IMR-90 (cell line): ENCODE measurements at regions not wholly inside any gene's neighbourhood (a gene's known extent, or its start where the extent isn't known, plus 50 kb on each side); places are given as distances from the start of the nearest gene placed in this dataset.

Source experiments
- ATAC-seq: fragments of 200-7000 bp; cut with Tn5 transposase; 2 replicates; pipeline ENCODE4 v1.9.1; 2020; ENCODE audit warnings: low read depth, mild to moderate bottlenecking, moderate library complexity
- BruUV-seq: library from RNA; stranded (reverse); fragments of 400-500 nt; replicated peaks from 2 replicates; lab custom pipeline; 2021; lab: Mats Ljungman, UMichigan
- CTCF ChIA-PET: fragments of 300-600 bp; formaldehyde crosslinking; extraction: SDS; loops from one replicate; lab custom pipeline; 2021; ENCODE audit warnings: antibody characterized with exemption; lab: Yijun Ruan, JAX
- POLR2A ChIA-PET: fragments of 300-600 bp; sonication (Branson Sonifier 250); formaldehyde crosslinking; loops from one replicate; lab custom pipeline; 2022; ENCODE audit warnings: antibody characterized with exemption; ENCODE audit not compliant: unreplicated experiment; lab: Charles Lee
- DNase-seq: peaks from one replicate; pipeline ENCODE4 v3.0.0; 2013
- H2AFZ ChIP-seq: replicated peaks from 2 replicates; pipeline ENCODE3; 2013; ENCODE audit warnings: low read length, mild to moderate bottlenecking; ENCODE audit not compliant: poor library complexity
- H2AK5ac ChIP-seq: 2 replicates; pipeline ENCODE4 v1.6.1; 2013; ENCODE audit warnings: low read depth, low read length, inconsistent platforms
- H2AK9ac ChIP-seq: replicated peaks from 2 replicates; pipeline ENCODE3; 2013; ENCODE audit warnings: mild to moderate bottlenecking, low read depth, low read length, moderate library complexity; ENCODE audit not compliant: poor library complexity
- H2BK120ac ChIP-seq: 2 replicates; pipeline ENCODE4 v1.6.1; 2013; ENCODE audit warnings: low read depth, low read length, inconsistent platforms
- H2BK15ac ChIP-seq: 3 replicates; pipeline ENCODE4 v1.6.1; 2013; ENCODE audit warnings: low read depth, low read length, inconsistent platforms
- H2BK20ac ChIP-seq: 2 replicates; pipeline ENCODE4 v1.6.1; 2013; ENCODE audit warnings: low read depth, mild to moderate bottlenecking, inconsistent platforms, low read length, moderate library complexity
- H2BK5ac ChIP-seq: 2 replicates; pipeline ENCODE4 v1.6.1; 2013; ENCODE audit warnings: mild to moderate bottlenecking, low read depth, low read length, inconsistent platforms; ENCODE audit not compliant: poor library complexity, severe bottlenecking
- H3K14ac ChIP-seq: replicated peaks from 2 replicates; pipeline ENCODE4 v1.6.1; 2013; ENCODE audit warnings: low read depth, low read length, inconsistent platforms
- H3K18ac ChIP-seq: 2 replicates; pipeline ENCODE4 v1.6.1; 2013; ENCODE audit warnings: low read depth, low read length, control low read depth
- H3K23ac ChIP-seq: 2 replicates; pipeline ENCODE4 v1.6.1; 2013; ENCODE audit warnings: low read depth, low read length, inconsistent platforms
- H3K27ac ChIP-seq: 2 replicates; pipeline ENCODE4 v1.5.1; 2013; ENCODE audit warnings: mild to moderate bottlenecking, control low read depth, low read length; ENCODE audit not compliant: insufficient read depth
- H3K27me3 ChIP-seq: 2 replicates; pipeline ENCODE4 v1.6.1; 2013; ENCODE audit warnings: low read length; ENCODE audit not compliant: control insufficient read depth, insufficient read depth
- H3K36me3 ChIP-seq: 2 replicates; pipeline ENCODE4 v1.6.1; 2013; ENCODE audit warnings: low read length, mixed read lengths; ENCODE audit not compliant: control insufficient read depth, insufficient read depth
- H3K4ac ChIP-seq: 2 replicates; pipeline ENCODE4 v1.6.1; 2013; ENCODE audit warnings: low read depth, low read length, inconsistent platforms
- H3K4me1 ChIP-seq: 2 replicates; pipeline ENCODE4 v1.6.1; 2013; ENCODE audit warnings: low read length, mixed read lengths; ENCODE audit not compliant: control insufficient read depth, insufficient read depth
- H3K4me2 ChIP-seq: 2 replicates; pipeline ENCODE4 v1.6.1; 2013; ENCODE audit warnings: low read depth, mild to moderate bottlenecking, control low read depth, low read length, moderate library complexity
- H3K4me3 ChIP-seq: 2 replicates; pipeline ENCODE4 v1.5.1; 2013; ENCODE audit warnings: low read depth, mild to moderate bottlenecking, control low read depth, low read length, moderate library complexity; ENCODE audit not compliant: insufficient read depth
- H3K56ac ChIP-seq: 2 replicates; pipeline ENCODE4 v1.6.1; 2013; ENCODE audit warnings: low read length, inconsistent platforms; ENCODE audit not compliant: insufficient read depth; ENCODE audit errors: extremely low read depth
- H3K79me1 ChIP-seq, 2 experiments: 2 replicates each; pipeline ENCODE4 v1.6.1; 2013; ENCODE audit warnings: low read length in 2 of 2, inconsistent platforms in 1 of 2, low read depth in 1 of 2
- H3K9ac ChIP-seq: 2 replicates; pipeline ENCODE4 v1.6.1; 2013; ENCODE audit warnings: low read depth, low read length, control low read depth
- H3K9me1 ChIP-seq: 2 replicates; pipeline ENCODE4 v1.6.1; 2013; ENCODE audit warnings: low read length, inconsistent platforms; ENCODE audit not compliant: insufficient read depth
- H3K9me3 ChIP-seq: 2 replicates; pipeline ENCODE4 v1.6.1; 2013; ENCODE audit warnings: low read length; ENCODE audit not compliant: control insufficient read depth, insufficient read depth
- H4K20me1 ChIP-seq: 2 replicates; pipeline ENCODE4 v1.6.1; 2013; ENCODE audit warnings: low read length, inconsistent platforms; ENCODE audit not compliant: insufficient read depth
- H4K5ac ChIP-seq: 2 replicates; pipeline ENCODE4 v1.6.1; 2013; ENCODE audit warnings: mild to moderate bottlenecking, low read depth, low read length, control low read depth
- H4K8ac ChIP-seq, 2 experiments: 2 replicates each; pipeline ENCODE4 v1.6.1; 2013; ENCODE audit warnings: low read depth in 2 of 2, low read length in 2 of 2, control low read depth in 1 of 2, inconsistent platforms in 1 of 2
- H4K91ac ChIP-seq: 2 replicates; pipeline ENCODE4 v1.6.1; 2013; ENCODE audit warnings: low read depth, low read length, inconsistent platforms; ENCODE audit not compliant: insufficient read depth
- CEBPB ChIP-seq: IDR thresholded peaks from 2 replicates; pipeline ENCODE4 v1.6.1; 2012; ENCODE audit warnings: low read depth, low read length, improper control_type of control experiment
- CHD1 ChIP-seq: IDR thresholded peaks from 2 replicates; pipeline ENCODE4 v1.6.1; 2012; ENCODE audit warnings: low read depth, low read length, improper control_type of control experiment
- MAFK ChIP-seq: IDR thresholded peaks from 2 replicates; pipeline ENCODE4 v1.6.1; 2012; ENCODE audit warnings: low read depth, low read length, improper control_type of control experiment
- MXI1 ChIP-seq: IDR thresholded peaks from 2 replicates; pipeline ENCODE4 v1.6.1; 2012; ENCODE audit warnings: low read depth, mild to moderate bottlenecking, low read length, moderate library complexity, borderline replicate concordance
- NFE2L2 ChIP-seq: fragments of 150-350 bp; IDR thresholded peaks from 2 replicates; pipeline ENCODE4 v1.6.1; 2016; ENCODE audit warnings: low read depth, mild to moderate bottlenecking, low read length
- RAD21 ChIP-seq: IDR thresholded peaks from 2 replicates; pipeline ENCODE4 v1.6.1; 2012; ENCODE audit warnings: low read length, improper control_type of control experiment
- RCOR1 ChIP-seq: IDR thresholded peaks from 2 replicates; pipeline ENCODE4 v1.6.1; 2012; ENCODE audit warnings: mild to moderate bottlenecking, low read length, improper control_type of control experiment; ENCODE audit not compliant: insufficient replicate concordance
- RFX5 ChIP-seq: IDR thresholded peaks from 2 replicates; pipeline ENCODE4 v1.8.0; 2012; ENCODE audit warnings: low read depth, mild to moderate bottlenecking, low read length, moderate library complexity
- SMC3 ChIP-seq: fragments of 150-350 bp; IDR thresholded peaks from 2 replicates; pipeline ENCODE4 v1.6.1; 2016; ENCODE audit warnings: low read depth, mild to moderate bottlenecking, antibody characterized with exemption, low read length, moderate library complexity
- WGBS, 2 experiments: methylation state at CpG; one replicate each; pipeline versions ENCODE4 v1.1.5 to v1.1.7; 2013; ENCODE audit warnings: missing lambda C conversion rate in 2 of 2; ENCODE audit not compliant: insufficient read length in 1 of 2; ENCODE audit errors: extremely low coverage in 2 of 2; 5-methylcytosine and 5-hydroxymethylcytosine counted together
- dilution Hi-C: fragments of 300-500 bp; cut with HindIII; formaldehyde crosslinking; loops from one replicate; pipeline ENCODE4 v1.14.3; 2018; ENCODE audit warnings: low sequenced_read_pairs; ENCODE audit not compliant: unreplicated experiment
- in situ Hi-C: fragments of 300-500 bp; cut with MboI; formaldehyde crosslinking; loops from 3 replicates; pipeline ENCODE4 v1.14.3; 2019; ENCODE audit warnings: low sequenced_read_pairs, inconsistent platforms, mixed read lengths
- intact Hi-C: fragments of 100-400 bp; cut with micrococcal nuclease; formaldehyde crosslinking; loops from 2 replicates; pipeline ENCODE4 v1.10.0; 2022
- TF ChIP-seq, protein P1 (sequence below): fragments of 150-350 bp; IDR thresholded peaks from 2 replicates; pipeline ENCODE4 v1.6.1; 2016; ENCODE audit warnings: low read depth, mild to moderate bottlenecking, low read length, moderate library complexity, borderline replicate concordance
- TF ChIP-seq, protein P2 (sequence below): conservative IDR thresholded peaks from 2 replicates; pipeline ENCODE4 v1.5.1; 2012; ENCODE audit warnings: mild to moderate bottlenecking, low read depth, low read length, improper control_type of control experiment

- no peak overlapping the region for H2AFZ ChIP-seq
- no peak overlapping the region for H3K4me3 ChIP-seq
- H3K9ac ChIP-seq = no peak overlapping the region
- H3K4ac ChIP-seq = no peak overlapping the region
- no peaks in the 10 kb centered on the region for H3K9me1 ChIP-seq
- H3K36me3 ChIP-seq = no peaks in the 10 kb centered on the region
- in situ Hi-C loops (no loop called here), dilution Hi-C loops (no loop called here), intact Hi-C loops (no loop called here)
- H3K4me2 ChIP-seq = no peak overlapping the region
- ChIA-PET POLR2A (no interaction called here), CTCF (interaction anchor here (0.5 kb wide), 1 partner anchor 9 kb away, joined by 3 read pairs; no protein-coding TSS in a partner anchor)
- no peaks in the 10 kb centered on the region; the same call in 1 of the 2 replicates for H3K27me3 ChIP-seq
- no peak overlapping the region for H3K56ac ChIP-seq
- H4K20me1 ChIP-seq = no peaks in the 10 kb centered on the region
- ATAC-seq (no peak), DNase-seq (no peak)
- no peak overlapping the region for H2BK20ac ChIP-seq
- no peak overlapping the region for H2AK9ac ChIP-seq
- no peak overlapping the region for H2BK15ac ChIP-seq
- H3K27ac ChIP-seq = no peak overlapping the region
- no peak overlapping the region for H3K14ac ChIP-seq
- no peak overlapping the region for H3K23ac ChIP-seq
- WGBS, 2 experiments = no CpG with 5 or more reads among the region's 2 CpGs
- no peaks in the 10 kb centered on the region for H3K79me1 ChIP-seq
- no peak overlapping the region for H2BK5ac ChIP-seq
- no peak overlapping the region for H2AK5ac ChIP-seq
- H4K5ac ChIP-seq = no peak overlapping the region
- H4K91ac ChIP-seq = no peak overlapping the region
- H3K9me3 ChIP-seq = no peaks in the 10 kb centered on the region
- no peak overlapping the region for H4K8ac ChIP-seq
- H3K4me1 ChIP-seq = no peaks in the 10 kb centered on the region
- no TSS peak for BruUV-seq
- no peak overlapping the region for H2BK120ac ChIP-seq
- TF ChIP-seq RCOR1 = no peak
- no peak for TF ChIP-seq CHD1
- no peak for TF ChIP-seq NFE2L2
- no peak for TF ChIP-seq MAFK
- no peak for TF ChIP-seq SMC3
- no peak for TF ChIP-seq CEBPB
- TF ChIP-seq, protein P1, sequence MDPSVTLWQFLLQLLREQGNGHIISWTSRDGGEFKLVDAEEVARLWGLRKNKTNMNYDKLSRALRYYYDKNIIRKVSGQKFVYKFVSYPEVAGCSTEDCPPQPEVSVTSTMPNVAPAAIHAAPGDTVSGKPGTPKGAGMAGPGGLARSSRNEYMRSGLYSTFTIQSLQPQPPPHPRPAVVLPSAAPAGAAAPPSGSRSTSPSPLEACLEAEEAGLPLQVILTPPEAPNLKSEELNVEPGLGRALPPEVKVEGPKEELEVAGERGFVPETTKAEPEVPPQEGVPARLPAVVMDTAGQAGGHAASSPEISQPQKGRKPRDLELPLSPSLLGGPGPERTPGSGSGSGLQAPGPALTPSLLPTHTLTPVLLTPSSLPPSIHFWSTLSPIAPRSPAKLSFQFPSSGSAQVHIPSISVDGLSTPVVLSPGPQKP = no peak
- no peak for TF ChIP-seq MXI1
- TF ChIP-seq RFX5 = no peak
- TF ChIP-seq, protein P2, sequence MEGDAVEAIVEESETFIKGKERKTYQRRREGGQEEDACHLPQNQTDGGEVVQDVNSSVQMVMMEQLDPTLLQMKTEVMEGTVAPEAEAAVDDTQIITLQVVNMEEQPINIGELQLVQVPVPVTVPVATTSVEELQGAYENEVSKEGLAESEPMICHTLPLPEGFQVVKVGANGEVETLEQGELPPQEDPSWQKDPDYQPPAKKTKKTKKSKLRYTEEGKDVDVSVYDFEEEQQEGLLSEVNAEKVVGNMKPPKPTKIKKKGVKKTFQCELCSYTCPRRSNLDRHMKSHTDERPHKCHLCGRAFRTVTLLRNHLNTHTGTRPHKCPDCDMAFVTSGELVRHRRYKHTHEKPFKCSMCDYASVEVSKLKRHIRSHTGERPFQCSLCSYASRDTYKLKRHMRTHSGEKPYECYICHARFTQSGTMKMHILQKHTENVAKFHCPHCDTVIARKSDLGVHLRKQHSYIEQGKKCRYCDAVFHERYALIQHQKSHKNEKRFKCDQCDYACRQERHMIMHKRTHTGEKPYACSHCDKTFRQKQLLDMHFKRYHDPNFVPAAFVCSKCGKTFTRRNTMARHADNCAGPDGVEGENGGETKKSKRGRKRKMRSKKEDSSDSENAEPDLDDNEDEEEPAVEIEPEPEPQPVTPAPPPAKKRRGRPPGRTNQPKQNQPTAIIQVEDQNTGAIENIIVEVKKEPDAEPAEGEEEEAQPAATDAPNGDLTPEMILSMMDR = no peak
- no peak for TF ChIP-seq RAD21
- no peak overlapping the region for H3K18ac ChIP-seq
These were observed 128.9 kb upstream of the SATB2 start for GRCh38 chr2:199586646-199587045.
